ENCODE measurements at regions not wholly inside any gene's neighbourhood (a gene's known extent, or its start where the extent isn't known, plus 50 kb on each side); places are given as distances from the start of the nearest gene placed in this dataset.
A peak's percentile ranks its signal among the peaks of the same experiment; 100 is the strongest.
"Not testable (repeated sequence)": the region's sequence is repeated elsewhere in the genome, so short reads cannot be mapped to it uniquely, and the experiment has no call there.

GRCh38 chr5:39578887-39579497 is 154.2 kb upstream of the DAB2 start:
- peak in 1 of 2 experiments; percentile 10 for DNase-seq

GRCh38 chr5:39577529-39577928 is 152.7 kb upstream of the DAB2 start:
- DNase-seq, result no peak

- DNase-seq, result peak; percentile 40 to 58
Measured at GRCh38 chr5:39570403-39571027, 145.7 kb upstream of the DAB2 start.

GRCh38 chr5:39569857-39570256 is 145.1 kb upstream of the DAB2 start:
- DNase-seq, result no peak

GRCh38 chr5:39566891-39567290 is 142.1 kb upstream of the DAB2 start:
- no peak for DNase-seq

DNA sequence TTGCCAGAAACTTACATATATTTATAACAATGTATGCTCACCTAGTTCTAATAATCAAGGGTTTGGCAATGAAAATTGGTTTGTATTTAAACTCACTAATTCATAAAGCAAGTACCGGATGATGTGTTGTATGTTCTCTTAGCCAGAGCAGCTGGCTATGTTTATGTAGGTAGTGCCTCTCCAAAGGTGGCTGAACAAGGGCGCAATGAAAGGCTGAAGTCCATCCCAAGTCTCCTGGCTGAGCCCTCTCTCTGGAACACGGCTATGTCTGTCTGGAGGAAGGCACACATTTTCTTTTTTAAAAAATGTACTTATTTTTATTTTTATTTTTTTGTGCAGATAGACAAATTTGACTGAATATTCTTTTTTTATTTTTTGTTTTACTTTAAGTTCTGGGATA is 141.2 kb upstream of the DAB2 start:
- no peak for DNase-seq

DNA sequence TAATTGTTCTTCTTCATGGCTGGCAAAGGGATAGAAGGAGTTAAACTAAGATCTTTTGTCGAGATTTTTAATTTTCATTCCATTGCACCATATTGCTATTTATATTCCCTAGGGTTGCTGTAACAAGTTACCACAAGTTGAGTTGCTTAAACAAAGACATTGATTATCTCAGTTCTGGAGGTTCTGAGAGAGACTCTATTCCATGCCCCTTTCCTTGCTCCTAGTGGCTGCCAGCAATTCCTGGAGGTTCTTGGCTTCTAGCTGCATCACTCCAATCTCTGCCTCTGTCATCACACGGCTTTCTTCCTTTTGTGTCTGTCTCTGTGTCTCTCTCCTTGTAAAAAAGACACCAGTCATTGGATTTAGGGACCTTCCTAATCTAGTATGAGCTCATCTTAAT is 136.6 kb upstream of the DAB2 start:
- no peak for DNase-seq

- no peak for DNase-seq
Measured at GRCh38 chr5:39560726-39561125, 135.9 kb upstream of the DAB2 start.

DNA sequence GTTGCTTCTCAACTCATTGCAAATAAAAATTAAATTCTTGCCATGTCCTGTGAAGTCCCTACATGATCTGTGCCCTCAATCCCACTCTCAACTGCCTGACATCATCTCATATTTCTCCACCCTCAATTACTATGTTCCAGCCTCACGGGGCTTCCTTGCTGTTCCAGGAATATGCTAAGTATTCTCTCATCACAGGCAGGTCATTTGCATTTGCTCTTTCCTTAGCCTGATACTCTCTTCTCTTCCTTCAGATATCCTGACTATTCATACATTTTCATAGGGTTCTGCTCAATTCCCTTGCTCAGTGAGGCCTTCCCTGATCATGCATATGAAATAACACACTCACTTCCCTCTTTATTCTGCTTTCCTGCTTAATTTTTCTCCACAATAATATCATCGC is 135.1 kb upstream of the DAB2 start:
- DNase-seq, result no peak

- DNase-seq, result no peak
Measured at GRCh38 chr5:39558541-39558940, 133.8 kb upstream of the DAB2 start.

GRCh38 chr5:39555788-39556187 is 131.0 kb upstream of the DAB2 start:
- no peak for DNase-seq

GRCh38 chr5:39547553-39548154 is 122.9 kb upstream of the DAB2 start:
- DNase-seq, result peak; percentile 72 to 81

GRCh38 chr5:39544941-39545340 is 120.2 kb upstream of the DAB2 start:
- no peak for DNase-seq

DNA sequence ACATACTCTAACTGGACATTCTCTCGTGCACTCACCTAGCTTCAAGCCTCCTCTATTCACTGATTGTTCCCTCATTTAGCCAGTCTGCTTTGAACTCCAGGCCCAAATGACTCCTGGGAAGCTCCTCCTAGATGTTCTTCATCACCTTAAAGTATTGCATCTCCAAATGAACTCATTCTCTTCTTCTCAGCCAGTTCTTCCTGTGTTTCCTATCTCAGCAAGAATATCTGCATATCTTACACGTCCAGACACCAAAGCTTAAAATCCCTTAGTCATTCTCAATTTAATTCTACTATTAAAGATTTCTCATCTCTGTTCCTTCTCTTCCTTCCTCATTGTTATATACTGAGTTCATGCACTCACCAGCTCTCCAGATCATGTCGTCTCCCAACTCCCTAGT is 118.6 kb upstream of the DAB2 start:
- no peak for DNase-seq

DNA sequence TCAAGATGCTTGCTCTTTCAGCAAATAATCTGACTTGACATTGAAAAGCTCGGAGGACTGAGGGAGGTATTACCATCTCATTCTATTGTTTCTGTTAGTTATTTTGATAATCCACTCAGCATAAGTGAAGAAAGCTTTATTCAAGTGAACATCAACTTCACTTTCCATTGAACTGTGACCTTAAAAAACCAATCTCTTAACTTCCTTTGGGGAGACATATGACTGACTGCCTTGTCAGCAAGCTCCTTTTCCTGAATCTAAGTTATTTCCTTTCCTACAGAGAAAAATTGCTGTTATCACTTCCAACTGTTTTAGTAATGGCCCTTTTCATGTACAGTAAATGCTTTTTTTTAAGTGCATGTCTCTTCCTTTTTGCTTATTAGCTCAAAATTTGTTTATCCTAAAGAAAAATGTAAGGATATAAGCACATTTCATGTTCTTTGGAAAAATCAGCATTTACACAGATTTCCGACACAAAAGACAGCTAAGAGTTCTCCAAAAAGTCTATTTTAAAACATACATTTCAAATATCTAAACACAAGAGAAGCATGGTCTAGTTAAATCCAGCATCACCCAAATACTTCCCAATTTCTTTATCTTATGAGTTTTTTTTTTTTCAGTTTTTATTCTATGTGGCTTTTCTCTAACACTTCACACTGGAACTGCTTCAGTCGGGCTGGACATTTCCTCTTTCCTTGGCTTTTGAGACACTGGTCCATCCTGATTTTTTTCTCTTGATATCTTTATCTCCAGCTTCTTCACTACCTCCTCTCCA is 117.9 kb upstream of the DAB2 start:
- no peak for DNase-seq

DNA sequence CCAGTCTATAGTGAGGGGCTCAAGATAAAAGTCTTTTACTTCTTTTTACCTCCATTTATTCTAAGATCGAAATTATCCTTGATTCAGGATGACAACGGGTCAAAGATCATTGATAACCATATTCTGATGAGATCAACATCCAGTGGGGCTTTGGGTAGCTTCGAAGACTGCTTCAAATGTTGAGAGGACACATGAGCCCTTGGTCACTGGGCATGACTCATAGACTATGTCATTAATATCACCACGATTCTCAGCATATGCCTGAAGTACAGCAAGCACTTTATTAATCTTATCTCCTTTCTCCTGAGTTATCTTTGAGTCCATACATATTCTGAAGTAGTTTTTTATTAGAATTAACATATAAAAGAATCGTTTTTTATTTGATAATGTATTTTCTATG is 117.1 kb upstream of the DAB2 start:
- no peak for DNase-seq

DNA sequence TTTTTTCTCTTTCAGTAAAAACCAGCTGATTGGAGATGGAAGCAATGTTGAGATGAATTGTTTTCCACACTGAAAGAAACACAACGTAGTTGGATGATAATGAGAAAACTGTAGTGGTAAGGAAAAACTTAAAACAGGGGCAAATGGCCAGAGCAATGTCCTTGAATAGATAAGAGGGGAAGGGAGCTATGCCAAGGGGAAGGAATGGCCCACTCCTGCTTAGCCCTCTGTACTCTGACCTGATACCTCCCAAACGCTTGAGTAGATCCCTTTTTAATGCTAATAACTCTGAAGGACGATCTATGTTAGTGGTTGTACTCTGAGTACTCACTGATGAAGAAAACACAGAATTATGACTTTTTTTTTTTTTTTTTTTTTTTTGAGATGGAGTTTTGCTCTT is 114.7 kb upstream of the DAB2 start:
- no peak for DNase-seq

- DNase-seq, result no peak
Measured at GRCh38 chr5:39534690-39535089, 109.9 kb upstream of the DAB2 start.

DNA sequence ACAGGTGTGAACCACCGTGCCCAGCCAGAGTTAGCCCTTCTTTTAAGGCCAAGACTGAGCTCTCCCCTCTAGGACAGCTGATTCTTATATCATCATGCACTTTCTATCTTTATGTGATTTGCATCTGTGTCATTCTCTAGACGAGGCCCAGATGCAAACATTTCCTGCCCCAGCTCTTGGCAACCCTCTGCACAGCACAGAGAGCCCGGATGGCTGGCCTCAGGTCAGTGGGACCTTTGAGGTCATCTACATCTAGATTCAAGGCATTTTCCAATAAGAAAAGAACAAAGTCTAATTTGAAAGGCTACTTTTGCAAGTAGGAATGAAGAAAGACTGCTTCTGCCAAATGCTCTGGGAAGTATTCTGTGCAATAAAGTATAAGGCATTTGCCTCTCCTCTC is 109.0 kb upstream of the DAB2 start:
- DNase-seq, result no peak

- no peak for DNase-seq
Measured at GRCh38 chr5:39532511-39532910, 107.7 kb upstream of the DAB2 start.

GRCh38 chr5:39531306-39531705 is 106.5 kb upstream of the DAB2 start:
- no peak for DNase-seq

DNA sequence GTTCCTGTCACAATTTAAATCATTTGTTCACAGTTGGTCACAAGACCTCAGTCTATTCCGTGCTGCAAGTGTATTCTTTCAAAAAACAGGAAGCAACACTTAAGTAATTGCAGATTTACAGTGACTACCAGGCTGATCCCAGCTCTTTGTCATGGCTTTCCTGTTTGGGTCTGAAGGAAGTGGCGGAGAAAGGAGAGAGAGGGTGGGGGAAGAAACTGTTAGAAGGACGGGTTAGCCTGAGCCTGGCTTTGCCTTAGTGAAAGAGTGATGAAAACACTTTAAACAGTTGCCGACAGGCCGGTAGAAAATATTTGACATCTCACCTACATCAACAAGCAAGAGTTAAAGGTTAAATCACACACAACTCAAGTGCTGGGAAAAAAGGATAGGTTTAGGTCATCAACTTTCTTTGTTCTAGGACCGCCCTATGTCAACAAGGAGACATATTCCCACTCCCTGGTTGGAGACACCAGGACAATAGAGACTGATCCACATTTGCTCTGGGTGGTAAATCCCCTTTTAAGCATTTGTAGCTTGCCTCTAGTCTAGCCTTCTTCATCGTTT is 102.2 kb upstream of the DAB2 start:
- no peak for DNase-seq

GRCh38 chr5:39525781-39526180 is 101.0 kb upstream of the DAB2 start:
- DNase-seq, result not testable (repeated sequence)

DNA sequence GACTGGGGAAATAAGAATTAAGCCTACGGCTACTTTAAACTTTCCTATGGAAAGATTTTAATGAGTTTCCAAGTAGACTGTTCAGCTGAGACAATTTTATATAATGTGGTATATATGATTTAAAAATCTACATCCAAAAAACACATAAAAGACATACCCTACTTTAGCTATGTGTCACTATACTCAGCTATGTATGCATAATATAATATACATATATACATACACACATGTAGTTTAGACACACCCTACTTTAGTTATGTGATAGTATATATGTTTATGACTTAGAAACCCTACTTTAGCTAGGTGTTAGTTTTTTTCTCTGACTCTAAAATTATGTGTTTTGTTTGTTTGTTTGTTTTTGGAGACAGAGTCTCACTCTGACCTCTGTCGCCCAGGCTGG is 100.5 kb upstream of the DAB2 start:
- no peak for DNase-seq
